Lower lobe of right lung (tissue), 2 donors: ENCODE measurements at regions not wholly inside any gene's neighbourhood (a gene's known extent, or its start where the extent isn't known, plus 50 kb on each side); places are given as distances from the start of the nearest gene placed in this dataset.

Source experiments
- ATAC-seq, 2 donors: fragments of 200-7000 bp; cut with Tn5 transposase; one replicate each; pipeline ENCODE4 v1.9.1; 2020 to 2022; ENCODE audit warnings: mild to moderate bottlenecking in 2 of 2, moderate library complexity in 2 of 2
- DNase-seq: peaks from one replicate; pipeline ENCODE4 v3.0.0-alpha.2; 2020
- H3K27ac ChIP-seq: fragments of 200-600 bp; one replicate; pipeline ENCODE4 v1.8.0; 2022
- H3K27me3 ChIP-seq: fragments of 200-600 bp; one replicate; pipeline ENCODE4 v1.8.0; 2022; ENCODE audit warnings: low read depth
- H3K36me3 ChIP-seq: fragments of 200-600 bp; one replicate; pipeline ENCODE4 v1.8.0; 2022; ENCODE audit warnings: mild to moderate bottlenecking
- H3K4me1 ChIP-seq: fragments of 200-600 bp; one replicate; pipeline ENCODE4 v1.8.0; 2022
- H3K4me3 ChIP-seq: fragments of 200-600 bp; one replicate; pipeline ENCODE4 v1.8.0; 2022; ENCODE audit warnings: mild to moderate bottlenecking
- H3K9me3 ChIP-seq: fragments of 200-600 bp; one replicate; pipeline ENCODE4 v1.8.0; 2022
- CTCF ChIP-seq: fragments of 200-600 bp; IDR thresholded peaks from one replicate; pipeline ENCODE4 v1.8.0; 2022; ENCODE audit warnings: antibody characterized with exemption, mild to moderate bottlenecking
- intact Hi-C: fragments of 100-400 bp; cut with DNase I; formaldehyde crosslinking; loops from one replicate; pipeline ENCODE4 v1.11.0; 2022
- donor health status: DM: no; HTN: yes; CAD: no; lungs with severe emphysema.

DNA sequence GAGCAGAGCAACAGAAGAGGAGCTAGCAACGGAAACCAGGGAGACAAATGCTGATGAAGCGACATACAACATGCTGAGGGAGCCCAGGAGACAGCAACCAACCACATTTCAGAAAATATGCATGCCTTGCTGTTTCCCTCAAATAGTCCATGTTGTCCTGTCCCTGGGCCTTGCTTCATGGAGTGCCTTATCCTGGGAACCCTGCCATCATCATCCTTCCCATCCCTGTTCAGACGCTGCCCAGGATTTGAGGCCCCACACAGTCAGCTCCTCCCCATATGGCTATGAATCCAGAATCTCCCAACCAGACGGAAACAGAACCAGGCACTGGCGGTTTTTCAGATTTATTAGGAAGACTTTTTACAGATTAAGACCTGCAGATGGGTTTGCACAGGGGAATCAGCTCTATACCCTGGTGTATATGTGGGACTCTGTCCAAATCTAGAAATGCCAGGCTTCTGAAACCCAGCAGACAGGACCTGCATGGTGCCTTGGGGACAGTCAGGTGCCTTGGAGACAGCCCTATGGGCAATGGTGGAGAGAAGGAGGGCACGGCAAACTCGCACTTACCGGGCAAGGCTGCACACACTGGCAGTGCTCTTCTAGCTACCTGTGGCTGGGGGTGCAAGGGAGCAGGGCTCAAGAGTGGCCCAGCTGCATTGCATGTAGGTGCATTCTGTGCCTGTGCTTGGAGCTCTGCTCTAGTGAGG, 199.7 kb upstream of the MAMLD1 start:
- intact Hi-C loops, result no loop called here
- no peak overlapping the region for H3K27ac ChIP-seq
- H3K4me1 ChIP-seq, result no peaks in the 10 kb centered on the region
- DNase-seq, result no peak
- H3K9me3 ChIP-seq, result no peaks in the 10 kb centered on the region
- no peak for ATAC-seq
- H3K27me3 ChIP-seq, result no peaks in the 10 kb centered on the region
- H3K36me3 ChIP-seq, result no peaks in the 10 kb centered on the region
- no peak overlapping the region for H3K4me3 ChIP-seq
- TF ChIP-seq CTCF, result no peak

DNA sequence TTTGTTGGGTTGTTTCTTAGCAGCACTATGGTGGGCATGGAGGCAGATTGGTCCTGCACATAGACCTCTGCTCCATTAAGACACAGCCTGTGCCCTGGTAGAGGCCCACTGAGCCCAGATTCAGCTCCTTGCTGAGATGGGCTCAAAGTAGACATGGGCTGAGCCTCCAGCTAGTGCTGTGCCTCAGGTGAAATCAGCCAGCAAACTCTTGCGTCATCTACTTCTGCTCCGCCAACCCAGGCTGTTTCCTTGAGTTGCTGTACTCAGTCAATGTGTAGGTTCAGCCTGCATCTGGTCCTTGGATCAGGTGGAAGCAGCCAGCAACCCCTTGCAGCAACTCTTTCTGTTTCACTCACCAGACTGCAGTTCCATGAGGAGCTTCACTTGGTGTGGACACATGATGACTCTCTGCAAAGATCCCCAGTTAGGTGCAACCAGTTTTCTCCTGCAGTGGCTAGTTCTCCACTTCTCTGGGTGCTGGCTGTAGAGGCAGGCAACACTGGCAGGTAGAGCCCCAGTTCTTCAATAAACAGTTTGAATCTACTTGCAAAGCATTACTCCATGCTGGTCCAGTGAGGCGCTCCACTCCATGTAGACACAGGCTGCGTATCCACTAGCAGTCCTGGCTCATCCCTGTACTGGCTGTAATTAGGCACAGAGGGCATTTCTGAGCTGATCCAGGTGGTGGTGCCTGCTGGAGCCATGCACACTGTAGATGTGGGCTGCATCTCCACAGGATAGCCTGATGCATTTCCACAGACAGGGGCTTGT, 199.0 kb upstream of the MAMLD1 start:
- ATAC-seq (no peak), DNase-seq (no peak)
- Histone ChIP-seq H3K9me3 (no peaks in the 10 kb centered on the region), H3K27me3 (no peaks in the 10 kb centered on the region), H3K27ac (no peak overlapping the region), H3K4me1 (no peaks in the 10 kb centered on the region), H3K4me3 (no peak overlapping the region), H3K36me3 (no peaks in the 10 kb centered on the region)
- no peak for TF ChIP-seq CTCF
- intact Hi-C loops, result no loop called here

DNA sequence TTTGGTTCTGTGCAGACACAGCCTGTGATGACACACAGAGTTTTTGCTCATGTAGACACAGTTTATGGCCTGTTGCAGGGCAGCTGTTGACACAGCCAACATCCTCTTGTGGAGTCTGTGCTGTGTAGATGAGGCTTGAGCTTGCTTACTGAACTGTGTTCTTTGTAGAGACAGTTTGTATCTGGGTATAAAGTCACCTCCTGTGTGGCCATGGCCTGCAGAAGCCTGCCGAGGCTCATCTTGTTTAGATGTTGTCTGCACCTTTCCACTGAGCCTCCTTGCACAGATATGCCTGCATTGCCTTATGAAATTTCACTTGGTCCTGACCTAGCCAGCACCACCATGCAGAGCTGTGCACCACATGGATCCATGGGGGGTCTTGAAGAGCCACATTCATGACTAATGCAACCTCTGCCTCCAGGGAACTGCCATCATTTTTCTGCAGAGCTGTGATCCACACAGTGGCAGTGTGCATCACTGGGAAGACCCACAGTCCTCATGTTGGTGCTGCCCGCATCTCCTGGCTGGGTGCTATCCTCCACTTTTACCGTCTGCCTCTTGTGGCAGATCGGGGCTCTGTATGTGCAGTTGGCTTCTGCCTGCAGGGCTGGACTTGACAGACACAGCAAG, 198.0 kb upstream of the MAMLD1 start:
- ATAC-seq (no peak), DNase-seq (no peak)
- intact Hi-C loops, result no loop called here
- TF ChIP-seq CTCF, result no peak
- H3K9me3 ChIP-seq, result no peaks in the 10 kb centered on the region
- H3K4me3 ChIP-seq, result no peak overlapping the region
- no peaks in the 10 kb centered on the region for H3K36me3 ChIP-seq
- H3K27me3 ChIP-seq, result no peaks in the 10 kb centered on the region
- H3K4me1 ChIP-seq, result no peaks in the 10 kb centered on the region
- no peak overlapping the region for H3K27ac ChIP-seq

GRCh38 chrX:150165776-150166610, 197.1 kb upstream of the MAMLD1 start:
- Histone ChIP-seq H3K4me3 (no peak overlapping the region), H3K4me1 (no peaks in the 10 kb centered on the region), H3K36me3 (no peaks in the 10 kb centered on the region), H3K27ac (no peak overlapping the region), H3K27me3 (no peaks in the 10 kb centered on the region), H3K9me3 (no peaks in the 10 kb centered on the region)
- intact Hi-C loops, result no loop called here
- no peak for DNase-seq
- ATAC-seq, result no peak
- no peak for TF ChIP-seq CTCF
